Endodermal cell (in vitro differentiated cells): ENCODE measurements at regions not wholly inside any gene's neighbourhood (a gene's known extent, or its start where the extent isn't known, plus 50 kb on each side); places are given as distances from the start of the nearest gene placed in this dataset.

ENCODE experiments used
- DNase-seq: peaks from one replicate; pipeline ENCODE4 v3.0.0-alpha.2; 2017
- H3K27ac ChIP-seq: 2 replicates; pipeline ENCODE4 v1.5.1; 2013; ENCODE audit warnings: mild to moderate bottlenecking, low read depth, low read length, moderate library complexity
- H3K27me3 ChIP-seq: 2 replicates; pipeline ENCODE4 v1.6.1; 2013; ENCODE audit warnings: mild to moderate bottlenecking, low read length, moderate library complexity; ENCODE audit not compliant: insufficient read depth, control insufficient read depth, poor library complexity, severe bottlenecking
- H3K36me3 ChIP-seq: 2 replicates; pipeline ENCODE4 v1.7.0; 2013; ENCODE audit warnings: mild to moderate bottlenecking, low read length, moderate library complexity; ENCODE audit not compliant: control insufficient read depth, insufficient read depth
- H3K4me1 ChIP-seq: one replicate; pipeline ENCODE4 v1.7.0; 2013; ENCODE audit warnings: low read length; ENCODE audit not compliant: control insufficient read depth, insufficient read depth
- H3K4me3 ChIP-seq: 2 replicates; pipeline ENCODE4 v1.5.1; 2013; ENCODE audit warnings: mild to moderate bottlenecking, low read length, moderate library complexity
- H3K9ac ChIP-seq: 2 replicates; pipeline ENCODE4 v1.6.1; 2013; ENCODE audit warnings: mild to moderate bottlenecking, low read length, moderate library complexity; ENCODE audit not compliant: poor library complexity, severe bottlenecking; ENCODE audit errors: extremely low read depth
- H3K9me3 ChIP-seq: 2 replicates; pipeline ENCODE4 v1.6.1; 2013; ENCODE audit warnings: mild to moderate bottlenecking, low read length, moderate library complexity; ENCODE audit not compliant: control insufficient read depth
- H3K27ac Mint-ChIP-seq: 2 replicates; pipeline ENCODE4 v1.8.0; 2020; ENCODE audit warnings: mixed read lengths
- H3K27me3 Mint-ChIP-seq: 2 replicates; pipeline ENCODE4 v1.8.0; 2021; ENCODE audit warnings: mild to moderate bottlenecking, mixed read lengths; ENCODE audit not compliant: insufficient read depth
- H3K36me3 Mint-ChIP-seq: 2 replicates; pipeline ENCODE4 v1.8.0; 2020; ENCODE audit warnings: low read depth, mixed read lengths
- H3K4me1 Mint-ChIP-seq: 2 replicates; pipeline ENCODE4 v1.8.0; 2020; ENCODE audit warnings: mixed read lengths
- H3K4me3 Mint-ChIP-seq: 2 replicates; pipeline ENCODE4 v1.8.0; 2020; ENCODE audit warnings: mild to moderate bottlenecking, moderate library complexity, mixed read lengths
- H3K9me3 Mint-ChIP-seq: 2 replicates; pipeline ENCODE4 v1.8.0; 2020; ENCODE audit warnings: mild to moderate bottlenecking, mixed read lengths
- WGBS, 2 experiments: methylation state at CpG; one replicate each; pipeline versions ENCODE4 v1.1.5 to v1.1.7; 2013; ENCODE audit warnings: missing lambda C conversion rate in 2 of 2, mixed read lengths in 1 of 2; ENCODE audit not compliant: insufficient coverage in 1 of 2, insufficient read length in 1 of 2; 5-methylcytosine and 5-hydroxymethylcytosine counted together
- TF ChIP-seq, protein P1 (sequence below): fragments of 200-600 bp; sonication (generic); conservative IDR thresholded peaks from 2 replicates; pipeline ENCODE4 v1.5.0; 2021; ENCODE audit warnings: antibody characterized with exemption, mild to moderate bottlenecking

DNA sequence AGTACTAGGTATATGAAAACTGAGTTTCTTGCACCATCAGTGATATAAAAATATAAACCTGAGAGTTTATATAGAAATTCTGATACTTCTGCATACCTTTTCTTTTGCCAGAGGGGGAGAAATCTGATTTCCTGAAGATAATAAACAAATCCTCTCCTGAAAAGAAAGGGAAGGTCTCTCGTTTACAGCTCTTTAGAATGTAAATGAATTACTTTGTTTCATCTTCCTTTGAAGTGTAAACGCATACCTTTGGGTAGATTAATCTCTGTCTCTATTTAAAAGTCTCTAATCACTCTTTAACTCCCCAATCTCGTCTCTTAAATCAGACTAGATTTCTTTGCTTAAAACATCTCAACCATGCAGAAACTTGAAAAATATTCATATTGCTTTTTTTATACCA lies 1092.9 kb downstream of the SLITRK5 start:
- WGBS, 2 experiments, result 0 to 9% methylated on average over 1 to 3 of the region's 3 CpGs
- peaks cover 3% of the 10 kb centered on the region for H3K27me3 Mint-ChIP-seq
- no peak overlapping the region for H3K4me3 ChIP-seq
- H3K4me1 ChIP-seq, result peaks cover 6% of the 10 kb centered on the region
- no peak overlapping the region for H3K9ac ChIP-seq
- H3K4me1 Mint-ChIP-seq, result peaks cover 15% of the 10 kb centered on the region
- H3K9me3 Mint-ChIP-seq, result no peaks in the 10 kb centered on the region
- H3K27ac ChIP-seq, result no peak overlapping the region
- H3K36me3 Mint-ChIP-seq, result no peaks in the 10 kb centered on the region
- no peak overlapping the region for H3K27ac Mint-ChIP-seq
- TF ChIP-seq, protein P1, sequence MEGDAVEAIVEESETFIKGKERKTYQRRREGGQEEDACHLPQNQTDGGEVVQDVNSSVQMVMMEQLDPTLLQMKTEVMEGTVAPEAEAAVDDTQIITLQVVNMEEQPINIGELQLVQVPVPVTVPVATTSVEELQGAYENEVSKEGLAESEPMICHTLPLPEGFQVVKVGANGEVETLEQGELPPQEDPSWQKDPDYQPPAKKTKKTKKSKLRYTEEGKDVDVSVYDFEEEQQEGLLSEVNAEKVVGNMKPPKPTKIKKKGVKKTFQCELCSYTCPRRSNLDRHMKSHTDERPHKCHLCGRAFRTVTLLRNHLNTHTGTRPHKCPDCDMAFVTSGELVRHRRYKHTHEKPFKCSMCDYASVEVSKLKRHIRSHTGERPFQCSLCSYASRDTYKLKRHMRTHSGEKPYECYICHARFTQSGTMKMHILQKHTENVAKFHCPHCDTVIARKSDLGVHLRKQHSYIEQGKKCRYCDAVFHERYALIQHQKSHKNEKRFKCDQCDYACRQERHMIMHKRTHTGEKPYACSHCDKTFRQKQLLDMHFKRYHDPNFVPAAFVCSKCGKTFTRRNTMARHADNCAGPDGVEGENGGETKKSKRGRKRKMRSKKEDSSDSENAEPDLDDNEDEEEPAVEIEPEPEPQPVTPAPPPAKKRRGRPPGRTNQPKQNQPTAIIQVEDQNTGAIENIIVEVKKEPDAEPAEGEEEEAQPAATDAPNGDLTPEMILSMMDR, result no peak
- no peak overlapping the region for H3K4me3 Mint-ChIP-seq
- no peaks in the 10 kb centered on the region for H3K9me3 ChIP-seq
- DNase-seq, result no peak
- no peaks in the 10 kb centered on the region for H3K36me3 ChIP-seq
- H3K27me3 ChIP-seq, result no peaks in the 10 kb centered on the region

DNA sequence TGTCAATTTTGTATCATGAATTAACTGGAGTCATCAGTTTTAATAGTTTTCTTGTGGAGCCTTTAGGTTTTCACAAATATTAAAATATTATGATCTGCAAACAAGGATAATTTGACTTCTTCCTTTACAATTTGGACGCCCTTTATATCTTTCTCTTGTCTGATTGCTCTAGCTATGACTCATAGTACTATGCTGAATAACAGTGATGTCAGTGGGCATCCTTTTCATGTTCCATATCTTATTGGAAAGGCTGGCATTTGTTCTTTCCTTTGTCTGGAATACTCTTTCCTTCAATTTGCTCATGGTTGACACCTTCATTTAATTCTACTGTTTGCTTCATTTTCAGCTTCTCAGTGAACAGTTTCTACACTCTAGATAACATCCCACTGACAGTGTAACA lies 1129.3 kb downstream of the SLITRK5 start:
- H3K27ac Mint-ChIP-seq, result no peak overlapping the region
- Histone ChIP-seq H3K4me3 (no peak overlapping the region), H3K36me3 (no peaks in the 10 kb centered on the region), H3K27me3 (no peaks in the 10 kb centered on the region), H3K9ac (no peak overlapping the region), H3K27ac (no peak overlapping the region), H3K4me1 (no peaks in the 10 kb centered on the region), H3K9me3 (no peaks in the 10 kb centered on the region)
- no peaks in the 10 kb centered on the region for H3K4me1 Mint-ChIP-seq
- DNase-seq, result no peak
- TF ChIP-seq, protein P1, result no peak
- H3K36me3 Mint-ChIP-seq, result no peaks in the 10 kb centered on the region
- no peak overlapping the region for H3K4me3 Mint-ChIP-seq
- 100% methylated on average over 1 of the region's 1 CpG; no CpG with 5 or more reads in 1 of the 2 experiments for WGBS, 2 experiments
- no peaks in the 10 kb centered on the region for H3K9me3 Mint-ChIP-seq
- H3K27me3 Mint-ChIP-seq, result no peaks in the 10 kb centered on the region

GRCh38 chr13:88801361-88801760 lies 1130.2 kb downstream of the SLITRK5 start:
- Mint-ChIP-seq H3K36me3 (no peaks in the 10 kb centered on the region), H3K27ac (no peak overlapping the region)
- H3K27ac ChIP-seq, result no peak overlapping the region

More at GRCh38 chr13:88801361-88801760, 1130.2 kb downstream of the SLITRK5 start:
- no peaks in the 10 kb centered on the region for H3K36me3 ChIP-seq
- Mint-ChIP-seq H3K4me3 (no peak overlapping the region), H3K27me3 (no peaks in the 10 kb centered on the region), H3K4me1 (no peaks in the 10 kb centered on the region), H3K9me3 (no peaks in the 10 kb centered on the region)
- H3K27me3 ChIP-seq, result no peaks in the 10 kb centered on the region
- WGBS, 2 experiments, result 100% methylated on average over 1 of the region's 1 CpG; no CpG with 5 or more reads in 1 of the 2 experiments
- H3K4me1 ChIP-seq, result no peaks in the 10 kb centered on the region
- no peaks in the 10 kb centered on the region for H3K9me3 ChIP-seq
- H3K9ac ChIP-seq, result no peak overlapping the region
- TF ChIP-seq, protein P1, result no peak
- H3K4me3 ChIP-seq, result no peak overlapping the region
- DNase-seq, result no peak
